HEK293T (cell line): ENCODE measurements at regions not wholly inside any gene's neighbourhood (a gene's known extent, or its start where the extent isn't known, plus 50 kb on each side); places are given as distances from the start of the nearest gene placed in this dataset.

Experiments
- BHLHE40 ChIP-seq: fragments of 450-650 bp; IDR thresholded peaks from 2 replicates; pipeline ENCODE4 v1.6.1; 2016; ENCODE audit warnings: mild to moderate bottlenecking, moderate library complexity, borderline replicate concordance
- CTBP1 ChIP-seq: fragments of 450-650 bp; IDR thresholded peaks from 2 replicates; pipeline ENCODE4 v1.6.1; 2016; ENCODE audit warnings: borderline replicate concordance
- ELF4 ChIP-seq: fragments of 450-650 bp; IDR thresholded peaks from 2 replicates; pipeline ENCODE4 v1.6.1; 2017; ENCODE audit warnings: antibody characterized with exemption
- FOXK2 ChIP-seq: fragments of 450-650 bp; IDR thresholded peaks from 2 replicates; pipeline ENCODE4 v1.6.1; 2016; ENCODE audit warnings: mild to moderate bottlenecking
- FOXM1 ChIP-seq: fragments of 450-650 bp; IDR thresholded peaks from 2 replicates; pipeline ENCODE4 v1.6.1; 2017; ENCODE audit warnings: mild to moderate bottlenecking, borderline replicate concordance
- LEF1 ChIP-seq: fragments of 450-650 bp; IDR thresholded peaks from 2 replicates; pipeline ENCODE4 v1.6.1; 2017; ENCODE audit warnings: mild to moderate bottlenecking, borderline replicate concordance
- NFRKB ChIP-seq: fragments of 450-650 bp; IDR thresholded peaks from 2 replicates; pipeline ENCODE4 v1.6.1; 2016; ENCODE audit warnings: mild to moderate bottlenecking, moderate library complexity
- SP1 ChIP-seq: fragments of 450-650 bp; IDR thresholded peaks from 2 replicates; pipeline ENCODE4 v1.6.1; 2017
- SUZ12 ChIP-seq: fragments of 450-650 bp; IDR thresholded peaks from 2 replicates; pipeline ENCODE4 v1.6.1; 2016; ENCODE audit warnings: mild to moderate bottlenecking
- TARDBP ChIP-seq: fragments of 450-650 bp; IDR thresholded peaks from 2 replicates; pipeline ENCODE4 v1.6.1; 2016
- TF ChIP-seq, protein P1 (sequence below): fragments of 450-650 bp; IDR thresholded peaks from 2 replicates; pipeline ENCODE4 v1.6.1; 2016

DNA sequence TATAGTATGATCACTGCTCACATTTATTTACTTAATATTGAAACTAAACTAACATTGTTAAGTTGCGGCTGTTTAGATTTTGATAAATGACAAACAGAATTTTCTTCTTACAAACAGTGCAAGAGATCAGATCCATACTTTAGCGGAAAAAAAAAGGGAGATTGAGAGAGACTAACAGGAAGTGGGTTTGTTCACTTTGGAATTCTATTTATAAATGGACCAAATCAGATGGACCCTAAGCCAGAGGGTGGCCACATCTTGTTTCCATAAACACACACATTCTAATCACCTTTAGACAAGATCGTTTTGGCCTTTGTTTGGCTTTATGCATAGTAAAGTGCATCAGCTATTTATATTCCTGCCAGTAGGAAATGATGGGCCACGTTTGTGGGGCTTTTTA, 381.4 kb upstream of the CD180 start:
- no peak for TF ChIP-seq BHLHE40
- no peak for TF ChIP-seq SP1
- TF ChIP-seq FOXK2, result no peak
- TF ChIP-seq LEF1, result no peak
- TF ChIP-seq SUZ12, result no peak
- no peak for TF ChIP-seq ELF4
- TF ChIP-seq FOXM1, result no peak
- TF ChIP-seq, protein P1, sequence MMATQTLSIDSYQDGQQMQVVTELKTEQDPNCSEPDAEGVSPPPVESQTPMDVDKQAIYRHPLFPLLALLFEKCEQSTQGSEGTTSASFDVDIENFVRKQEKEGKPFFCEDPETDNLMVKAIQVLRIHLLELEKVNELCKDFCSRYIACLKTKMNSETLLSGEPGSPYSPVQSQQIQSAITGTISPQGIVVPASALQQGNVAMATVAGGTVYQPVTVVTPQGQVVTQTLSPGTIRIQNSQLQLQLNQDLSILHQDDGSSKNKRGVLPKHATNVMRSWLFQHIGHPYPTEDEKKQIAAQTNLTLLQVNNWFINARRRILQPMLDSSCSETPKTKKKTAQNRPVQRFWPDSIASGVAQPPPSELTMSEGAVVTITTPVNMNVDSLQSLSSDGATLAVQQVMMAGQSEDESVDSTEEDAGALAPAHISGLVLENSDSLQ, result no peak
- no peak for TF ChIP-seq TARDBP
- TF ChIP-seq NFRKB, result no peak
- TF ChIP-seq CTBP1, result no peak
